GM19351 (cell line): ENCODE measurements at regions not wholly inside any gene's neighbourhood (a gene's known extent, or its start where the extent isn't known, plus 50 kb on each side); places are given as distances from the start of the nearest gene placed in this dataset.

Experiments
- ATAC-seq: cut with Tn5 transposase; IDR thresholded peaks from one replicate; pipeline ENCODE4 v1.9.1; 2021; ENCODE audit warnings: mild to moderate bottlenecking, moderate library complexity; ENCODE audit not compliant: unreplicated experiment

GRCh38 chr2:203789618-203790017, 78.0 kb upstream of the CTLA4 start:
- no peak for ATAC-seq

- ATAC-seq: no peak
Measured at GRCh38 chr2:203790134-203790852, 77.3 kb upstream of the CTLA4 start.

- ATAC-seq: no peak
Measured at GRCh38 chr2:203796248-203797010, 71.1 kb upstream of the CTLA4 start.

GRCh38 chr2:203797276-203797675, 70.3 kb upstream of the CTLA4 start:
- ATAC-seq: no peak

GRCh38 chr2:203797712-203798111, 69.9 kb upstream of the CTLA4 start:
- no peak for ATAC-seq

GRCh38 chr2:203798296-203799087, 69.1 kb upstream of the CTLA4 start:
- ATAC-seq: no peak

- ATAC-seq: peak; percentile 79
Measured at GRCh38 chr2:203799908-203800307, 67.7 kb upstream of the CTLA4 start.

GRCh38 chr2:203800783-203801182, 66.8 kb upstream of the CTLA4 start:
- no peak for ATAC-seq

- ATAC-seq: peak; percentile 35
Measured at GRCh38 chr2:203802342-203803052, 65.1 kb upstream of the CTLA4 start.

- ATAC-seq: no peak
Measured at GRCh38 chr2:203803053-203803429, 64.5 kb upstream of the CTLA4 start.

GRCh38 chr2:203804070-203804469, 63.5 kb upstream of the CTLA4 start:
- ATAC-seq: no peak

GRCh38 chr2:203804764-203805485, 62.6 kb upstream of the CTLA4 start:
- no peak for ATAC-seq

GRCh38 chr2:203805486-203805838, 62.1 kb upstream of the CTLA4 start:
- no peak for ATAC-seq

GRCh38 chr2:203806761-203807160, 60.8 kb upstream of the CTLA4 start:
- ATAC-seq: no peak

- no peak for ATAC-seq
Measured at GRCh38 chr2:203808046-203808750, 59.4 kb upstream of the CTLA4 start.

- ATAC-seq: no peak
Measured at GRCh38 chr2:203809084-203809521, 58.5 kb upstream of the CTLA4 start.

- no peak for ATAC-seq
Measured at GRCh38 chr2:203809991-203810510, 57.5 kb upstream of the CTLA4 start.

- peak; percentile 63 for ATAC-seq
Measured at GRCh38 chr2:203811491-203812221, 55.9 kb upstream of the CTLA4 start.
